B cell (primary cell): ENCODE measurements at regions not wholly inside any gene's neighbourhood (a gene's known extent, or its start where the extent isn't known, plus 50 kb on each side); places are given as distances from the start of the nearest gene placed in this dataset.

Source experiments
- EZH2 ChIP-seq: IDR thresholded peaks from 2 replicates; pipeline ENCODE4 v1.6.1; 2012; ENCODE audit warnings: borderline replicate concordance, low read depth, mild to moderate bottlenecking, moderate library complexity, low read length; ENCODE audit not compliant: insufficient read depth, poor library complexity, severe bottlenecking
- TF ChIP-seq, protein P1 (sequence below): fragments of 200-600 bp; IDR thresholded peaks from one replicate; pipeline ENCODE4 v1.8.0; 2022; ENCODE audit warnings: antibody characterized with exemption, mild to moderate bottlenecking

DNA sequence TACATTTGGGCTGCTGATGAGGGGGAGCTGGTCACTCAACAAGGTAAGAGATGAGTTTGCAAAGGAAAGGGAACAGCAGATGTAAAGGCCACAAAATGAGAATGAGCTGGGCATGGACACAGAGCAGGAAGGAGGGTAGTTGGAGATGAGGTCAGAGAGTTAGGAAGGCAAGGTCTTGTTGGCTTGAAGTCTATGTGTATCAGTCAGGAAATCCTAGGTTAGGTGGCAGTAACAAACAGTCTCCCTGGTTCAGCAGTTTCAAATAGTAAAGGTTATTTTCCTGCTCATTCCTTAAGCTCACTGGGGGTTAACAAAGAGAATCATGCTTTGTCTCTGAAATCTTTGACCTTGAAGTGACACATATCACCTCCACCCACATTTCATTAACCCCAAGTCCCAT, 58.3 kb upstream of the ARL4C start:
- TF ChIP-seq, protein P1, sequence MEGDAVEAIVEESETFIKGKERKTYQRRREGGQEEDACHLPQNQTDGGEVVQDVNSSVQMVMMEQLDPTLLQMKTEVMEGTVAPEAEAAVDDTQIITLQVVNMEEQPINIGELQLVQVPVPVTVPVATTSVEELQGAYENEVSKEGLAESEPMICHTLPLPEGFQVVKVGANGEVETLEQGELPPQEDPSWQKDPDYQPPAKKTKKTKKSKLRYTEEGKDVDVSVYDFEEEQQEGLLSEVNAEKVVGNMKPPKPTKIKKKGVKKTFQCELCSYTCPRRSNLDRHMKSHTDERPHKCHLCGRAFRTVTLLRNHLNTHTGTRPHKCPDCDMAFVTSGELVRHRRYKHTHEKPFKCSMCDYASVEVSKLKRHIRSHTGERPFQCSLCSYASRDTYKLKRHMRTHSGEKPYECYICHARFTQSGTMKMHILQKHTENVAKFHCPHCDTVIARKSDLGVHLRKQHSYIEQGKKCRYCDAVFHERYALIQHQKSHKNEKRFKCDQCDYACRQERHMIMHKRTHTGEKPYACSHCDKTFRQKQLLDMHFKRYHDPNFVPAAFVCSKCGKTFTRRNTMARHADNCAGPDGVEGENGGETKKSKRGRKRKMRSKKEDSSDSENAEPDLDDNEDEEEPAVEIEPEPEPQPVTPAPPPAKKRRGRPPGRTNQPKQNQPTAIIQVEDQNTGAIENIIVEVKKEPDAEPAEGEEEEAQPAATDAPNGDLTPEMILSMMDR, result no peak
- no peak for TF ChIP-seq EZH2
